CD4-positive, alpha-beta T cell (primary cell): ENCODE measurements at regions not wholly inside any gene's neighbourhood (a gene's known extent, or its start where the extent isn't known, plus 50 kb on each side); places are given as distances from the start of the nearest gene placed in this dataset.

Experiments used
- ATAC-seq: fragments of 200-7000 bp; cut with Tn5 transposase; one replicate; pipeline ENCODE4 v1.10.0; 2022; ENCODE audit warnings: mild to moderate bottlenecking; ENCODE audit not compliant: poor library complexity
- CTCF ChIA-PET: fragments of 350-600 bp; sonication (Branson Sonifier 250); formaldehyde crosslinking; loops from one replicate; lab custom pipeline; 2021; ENCODE audit warnings: antibody characterized with exemption, inconsistent platforms; lab: Charles Lee
- POLR2A ChIA-PET: fragments of 350-600 bp; sonication (Branson Sonifier 250); formaldehyde crosslinking; loops from one replicate; lab custom pipeline; 2021; ENCODE audit warnings: antibody characterized with exemption, inconsistent platforms; lab: Charles Lee
- DNase-seq, 14 experiments: peaks; one replicate each; pipeline ENCODE4 v3.0.0-alpha.2; 2013 to 2020; ENCODE audit warnings: mixed read lengths in 2 of 14
- H3K27ac ChIP-seq, 2 donors: one replicate each; pipeline versions ENCODE4 v1.5.1 to v1.7.0; 2013; ENCODE audit warnings: low read length in 2 of 2, low read depth in 1 of 2, mild to moderate bottlenecking in 1 of 2
- H3K27me3 ChIP-seq, 2 experiments: 1 replicate in 1 of 2; 2 replicates in 1 of 2; pipeline versions ENCODE4 v1.6.1 to v1.7.0; 2013; ENCODE audit warnings: low read length in 2 of 2, control low read depth in 1 of 2, mild to moderate bottlenecking in 1 of 2, moderate library complexity in 1 of 2; ENCODE audit not compliant: insufficient read depth in 2 of 2, control insufficient read depth in 1 of 2
- H3K36me3 ChIP-seq: one replicate; pipeline ENCODE4 v1.6.1; 2013; ENCODE audit warnings: low read length, control low read depth; ENCODE audit not compliant: insufficient read depth
- H3K4me1 ChIP-seq: one replicate; pipeline ENCODE4 v1.6.1; 2013; ENCODE audit warnings: low read length, control low read depth; ENCODE audit not compliant: insufficient read depth
- H3K4me3 ChIP-seq: one replicate; pipeline ENCODE4 v1.5.1; 2013; ENCODE audit warnings: mild to moderate bottlenecking, low read length, moderate library complexity
- H3K9me3 ChIP-seq, 2 experiments: 1 replicate in 1 of 2; 2 replicates in 1 of 2; pipeline versions ENCODE4 v1.6.1 to v1.7.0; 2013; ENCODE audit warnings: low read length in 2 of 2, mild to moderate bottlenecking in 2 of 2, control low read depth in 1 of 2, moderate library complexity in 1 of 2; ENCODE audit not compliant: control insufficient read depth in 1 of 2, insufficient read depth in 1 of 2
- H3K27ac Mint-ChIP-seq: one replicate; pipeline ENCODE4 v1.8.0; 2020; ENCODE audit warnings: mixed read lengths
- H3K27me3 Mint-ChIP-seq: one replicate; pipeline ENCODE4 v1.8.0; 2021; ENCODE audit warnings: mixed read lengths
- H3K36me3 Mint-ChIP-seq: one replicate; pipeline ENCODE4 v1.8.0; 2021; ENCODE audit warnings: low read depth, mixed read lengths
- H3K4me1 Mint-ChIP-seq: one replicate; pipeline ENCODE4 v1.8.0; 2021; ENCODE audit warnings: low read depth, mixed read lengths
- H3K4me3 Mint-ChIP-seq: one replicate; pipeline ENCODE4 v1.8.0; 2020; ENCODE audit warnings: mild to moderate bottlenecking, mixed read lengths
- H3K9me3 Mint-ChIP-seq: one replicate; pipeline ENCODE4 v1.8.0; 2020; ENCODE audit warnings: mixed read lengths
- intact Hi-C, 2 experiments: fragments of 100-400 bp; cut with DNase I in 1 of 2; cut with micrococcal nuclease in 1 of 2; formaldehyde crosslinking; loops; one replicate each; pipeline versions ENCODE4 v1.15.1 to v1.9.0; 2023 to 2025; cut with DNase I, micrococcal nuclease
- TF ChIP-seq, protein P1 (sequence below): fragments of 200-600 bp; IDR thresholded peaks from one replicate; pipeline ENCODE4 v1.8.0; 2022; ENCODE audit warnings: antibody characterized with exemption, mild to moderate bottlenecking

DNA sequence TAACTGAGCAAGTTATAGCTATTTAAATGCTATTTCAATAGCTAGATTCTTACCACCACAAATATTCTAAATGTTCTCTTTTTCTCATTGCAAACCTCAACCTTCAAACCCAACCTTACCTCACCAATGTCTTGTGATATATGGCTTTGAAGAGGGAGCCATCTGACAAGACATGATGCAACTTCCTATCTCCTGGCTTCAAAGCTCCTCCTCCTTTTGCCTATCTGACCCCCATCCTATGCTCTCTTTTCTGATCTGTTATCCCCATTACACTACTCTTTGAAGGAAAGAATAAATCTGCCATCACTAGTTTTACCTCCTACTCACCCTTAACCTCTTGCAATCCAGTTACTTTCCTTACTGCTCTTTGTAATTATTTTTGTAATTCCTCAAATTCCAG, 235.6 kb upstream of the ZSWIM2 start:
- POLR2A ChIA-PET: no interaction called here
- H3K4me3 ChIP-seq: no peak overlapping the region
- H3K36me3 ChIP-seq: no peaks in the 10 kb centered on the region
- CTCF ChIA-PET: no interaction called here
- intact Hi-C loops: no loop called here
- H3K9me3 ChIP-seq: no peaks in the 10 kb centered on the region
- no peak overlapping the region for H3K27ac Mint-ChIP-seq
- H3K4me1 ChIP-seq: no peaks in the 10 kb centered on the region
- no peaks in the 10 kb centered on the region for H3K4me1 Mint-ChIP-seq
- no peak overlapping the region for H3K4me3 Mint-ChIP-seq
- H3K36me3 Mint-ChIP-seq: no peaks in the 10 kb centered on the region
- H3K27me3 Mint-ChIP-seq: no peaks in the 10 kb centered on the region
- TF ChIP-seq, protein P1, sequence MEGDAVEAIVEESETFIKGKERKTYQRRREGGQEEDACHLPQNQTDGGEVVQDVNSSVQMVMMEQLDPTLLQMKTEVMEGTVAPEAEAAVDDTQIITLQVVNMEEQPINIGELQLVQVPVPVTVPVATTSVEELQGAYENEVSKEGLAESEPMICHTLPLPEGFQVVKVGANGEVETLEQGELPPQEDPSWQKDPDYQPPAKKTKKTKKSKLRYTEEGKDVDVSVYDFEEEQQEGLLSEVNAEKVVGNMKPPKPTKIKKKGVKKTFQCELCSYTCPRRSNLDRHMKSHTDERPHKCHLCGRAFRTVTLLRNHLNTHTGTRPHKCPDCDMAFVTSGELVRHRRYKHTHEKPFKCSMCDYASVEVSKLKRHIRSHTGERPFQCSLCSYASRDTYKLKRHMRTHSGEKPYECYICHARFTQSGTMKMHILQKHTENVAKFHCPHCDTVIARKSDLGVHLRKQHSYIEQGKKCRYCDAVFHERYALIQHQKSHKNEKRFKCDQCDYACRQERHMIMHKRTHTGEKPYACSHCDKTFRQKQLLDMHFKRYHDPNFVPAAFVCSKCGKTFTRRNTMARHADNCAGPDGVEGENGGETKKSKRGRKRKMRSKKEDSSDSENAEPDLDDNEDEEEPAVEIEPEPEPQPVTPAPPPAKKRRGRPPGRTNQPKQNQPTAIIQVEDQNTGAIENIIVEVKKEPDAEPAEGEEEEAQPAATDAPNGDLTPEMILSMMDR: no peak
- DNase-seq (no peak), ATAC-seq (no peak)
- H3K9me3 Mint-ChIP-seq: no peaks in the 10 kb centered on the region
- H3K27ac ChIP-seq: no peak overlapping the region
- H3K27me3 ChIP-seq: no peaks in the 10 kb centered on the region

- H3K27me3 ChIP-seq: no peaks in the 10 kb centered on the region
- no peaks in the 10 kb centered on the region for H3K27me3 Mint-ChIP-seq
- TF ChIP-seq, protein P1: no peak
- no peak overlapping the region for H3K27ac Mint-ChIP-seq
- no peak for DNase-seq
- no peak overlapping the region for H3K4me3 ChIP-seq
- no peak overlapping the region for H3K4me3 Mint-ChIP-seq
- intact Hi-C loops: no loop called here
- no peaks in the 10 kb centered on the region for H3K9me3 ChIP-seq
- POLR2A ChIA-PET: no interaction called here
- no peak for ATAC-seq
- no peaks in the 10 kb centered on the region for H3K36me3 ChIP-seq
- H3K4me1 Mint-ChIP-seq: no peaks in the 10 kb centered on the region
- CTCF ChIA-PET: no interaction called here
- no peaks in the 10 kb centered on the region for H3K4me1 ChIP-seq
- H3K9me3 Mint-ChIP-seq: no peaks in the 10 kb centered on the region
- no peaks in the 10 kb centered on the region for H3K36me3 Mint-ChIP-seq
- no peak overlapping the region for H3K27ac ChIP-seq
Measured at GRCh38 chr2:187081461-187081860, 232.5 kb upstream of the ZSWIM2 start.

- TF ChIP-seq, protein P1: no peak
- ChIA-PET CTCF (no interaction called here), POLR2A (no interaction called here)
- Histone ChIP-seq H3K4me1 (no peaks in the 10 kb centered on the region), H3K27me3 (no peaks in the 10 kb centered on the region), H3K27ac (no peak overlapping the region), H3K4me3 (no peak overlapping the region), H3K36me3 (no peaks in the 10 kb centered on the region), H3K9me3 (no peaks in the 10 kb centered on the region)
- no peak for ATAC-seq
- H3K4me1 Mint-ChIP-seq: no peaks in the 10 kb centered on the region
- H3K36me3 Mint-ChIP-seq: no peaks in the 10 kb centered on the region
- no peak overlapping the region for H3K4me3 Mint-ChIP-seq
- H3K9me3 Mint-ChIP-seq: no peaks in the 10 kb centered on the region
- no peak for DNase-seq
- H3K27me3 Mint-ChIP-seq: no peaks in the 10 kb centered on the region
- no peak overlapping the region for H3K27ac Mint-ChIP-seq
- intact Hi-C loops: no loop called here
Measured at GRCh38 chr2:187079901-187080300, 230.9 kb upstream of the ZSWIM2 start.
